GM21528 (cell line): ENCODE measurements at regions not wholly inside any gene's neighbourhood (a gene's known extent, or its start where the extent isn't known, plus 50 kb on each side); places are given as distances from the start of the nearest gene placed in this dataset.
A peak's percentile ranks its signal among the peaks of the same experiment; 100 is the strongest.
"Not testable (repeated sequence)": the region's sequence is repeated elsewhere in the genome, so short reads cannot be mapped to it uniquely, and the experiment has no call there.

ENCODE experiments used
- ATAC-seq: cut with Tn5 transposase; IDR thresholded peaks from one replicate; pipeline ENCODE4 v1.9.1; 2021; ENCODE audit warnings: mild to moderate bottlenecking, moderate library complexity; ENCODE audit not compliant: unreplicated experiment, low FRiP score

DNA sequence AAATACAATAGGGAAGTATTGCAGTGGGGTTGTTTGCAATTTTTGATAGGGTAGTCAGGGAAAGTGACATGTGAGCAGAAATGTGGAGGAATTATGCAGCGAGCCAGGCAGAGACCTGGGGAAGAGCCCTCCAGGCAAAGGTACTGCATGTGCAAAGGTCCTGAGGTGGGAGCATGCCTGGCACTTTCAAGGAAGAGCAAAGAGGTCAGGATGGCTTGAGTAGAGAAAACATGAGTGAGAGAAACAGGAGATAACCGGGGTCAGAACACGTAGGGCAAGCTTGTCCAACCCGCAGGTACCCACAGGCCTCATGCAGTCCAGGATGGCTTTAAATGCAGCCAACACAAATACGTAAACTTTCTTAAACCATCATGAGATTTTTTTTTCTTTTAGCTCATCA lies 71.0 kb downstream of the COQ2 start:
- no peak for ATAC-seq

GRCh38 chr4:83212041-83212851 lies 72.4 kb downstream of the COQ2 start:
- peak; percentile 93 for ATAC-seq

- no peak for ATAC-seq
Observed at GRCh38 chr4:83209419-83209818, 75.2 kb downstream of the COQ2 start.

GRCh38 chr4:83208371-83209365 lies 75.9 kb downstream of the COQ2 start:
- no peak for ATAC-seq

DNA sequence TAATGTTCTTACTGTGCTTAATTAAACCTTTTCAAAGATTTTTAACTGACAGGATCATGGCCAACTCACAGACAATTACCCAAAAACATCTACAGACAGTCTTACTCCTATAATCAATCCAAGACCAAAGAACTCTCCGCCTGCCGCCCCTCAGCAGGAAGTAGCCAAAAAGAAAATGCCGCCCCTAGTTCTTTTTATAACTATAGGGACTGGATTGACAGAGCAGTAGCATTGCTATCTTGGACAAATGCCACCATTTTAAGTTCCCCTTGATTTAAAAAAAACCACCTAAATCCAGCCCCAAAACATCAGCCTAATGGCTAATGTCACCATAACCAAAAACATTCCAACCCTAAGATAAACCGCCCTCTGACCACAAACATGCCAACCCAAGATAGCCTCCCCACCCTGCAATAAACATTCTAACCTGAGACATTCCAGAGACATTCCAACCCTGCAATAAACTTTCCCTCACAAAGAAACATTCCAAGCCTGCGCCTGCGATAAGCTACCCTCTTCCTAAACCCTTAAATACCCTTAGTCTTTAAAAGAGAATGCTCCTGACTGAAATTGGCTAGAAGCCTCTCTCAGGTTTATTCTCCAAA lies 77.0 kb downstream of the COQ2 start:
- ATAC-seq, result no peak

- no peak for ATAC-seq
Observed at GRCh38 chr4:83205760-83206159, 78.8 kb downstream of the COQ2 start.

DNA sequence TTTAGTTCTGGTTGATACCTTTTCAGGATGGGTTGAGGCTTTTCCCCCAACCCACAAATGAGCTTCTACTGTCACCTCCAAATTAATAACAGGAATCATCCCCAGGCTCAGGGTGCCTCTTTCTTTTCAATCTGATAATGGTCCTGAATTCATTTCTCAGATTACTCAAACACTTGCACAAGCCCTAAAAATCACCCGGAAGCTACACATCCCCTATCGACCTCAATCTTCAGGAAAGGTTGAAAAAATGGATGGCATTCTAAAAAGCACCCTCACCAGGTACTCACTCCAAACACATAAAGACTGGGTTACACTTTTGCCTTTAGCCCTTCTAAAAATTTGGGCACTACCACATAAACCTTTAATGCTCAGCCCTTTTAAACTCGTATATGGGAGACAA lies 79.9 kb downstream of the COQ2 start:
- ATAC-seq, result no peak

- ATAC-seq, result no peak
Observed at GRCh38 chr4:83201761-83202160, 82.8 kb downstream of the COQ2 start.

DNA sequence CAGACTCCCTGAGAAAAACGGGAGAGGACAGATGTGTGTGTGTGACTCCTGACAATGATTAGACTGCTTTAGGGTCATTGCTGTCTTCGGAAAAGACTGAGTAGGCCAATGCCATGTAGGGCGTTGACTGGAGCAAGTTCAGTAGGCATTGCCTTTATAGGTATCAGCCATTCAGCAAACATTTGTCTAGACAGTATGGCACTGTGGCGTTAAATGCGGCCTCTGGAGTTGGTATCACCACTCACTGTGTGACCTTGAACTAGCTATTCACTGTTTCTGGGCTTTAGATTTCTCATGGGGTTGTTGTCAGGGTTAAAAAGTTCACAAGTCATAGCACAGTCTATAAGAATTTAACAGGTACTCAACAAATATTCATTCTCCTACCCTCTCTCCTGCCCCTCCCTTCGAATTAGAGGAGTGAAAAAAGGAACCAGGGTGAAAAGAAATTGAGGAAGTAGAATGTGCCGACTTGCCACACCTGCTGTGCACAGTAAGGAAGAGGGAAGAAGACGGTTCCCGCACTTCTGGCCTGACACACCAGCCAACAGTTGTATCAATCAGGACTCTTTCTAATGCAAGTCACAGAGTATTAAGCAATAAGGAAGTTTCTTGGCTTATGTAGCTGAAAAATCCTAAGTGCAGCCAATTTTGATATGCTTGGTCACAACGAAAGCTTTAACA lies 83.2 kb upstream of the PLAC8 start:
- no peak for ATAC-seq

GRCh38 chr4:83196921-83197320 lies 82.4 kb upstream of the PLAC8 start:
- no peak for ATAC-seq

- ATAC-seq, result no peak
Observed at GRCh38 chr4:83195269-83195668, 80.7 kb upstream of the PLAC8 start.

DNA sequence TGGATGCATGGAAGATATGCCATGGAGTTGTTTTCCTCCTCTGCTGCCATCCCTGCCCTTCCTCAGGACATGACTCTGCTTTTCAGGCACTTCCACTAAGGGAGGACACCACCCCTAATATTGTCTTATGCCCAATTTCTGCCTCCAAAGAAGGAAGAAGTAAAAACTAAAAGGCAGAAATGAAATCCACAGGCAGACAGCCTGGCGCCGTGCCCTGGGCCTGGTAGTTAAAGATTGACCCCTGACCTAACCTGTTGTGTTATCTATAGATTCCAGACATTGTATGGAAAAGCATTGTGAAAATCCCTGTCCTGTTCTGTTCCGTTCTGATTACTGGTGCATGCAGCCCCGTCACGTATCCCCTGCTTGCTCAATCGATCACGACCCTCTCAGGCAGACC lies 80.1 kb upstream of the PLAC8 start:
- ATAC-seq, result not testable (repeated sequence)

DNA sequence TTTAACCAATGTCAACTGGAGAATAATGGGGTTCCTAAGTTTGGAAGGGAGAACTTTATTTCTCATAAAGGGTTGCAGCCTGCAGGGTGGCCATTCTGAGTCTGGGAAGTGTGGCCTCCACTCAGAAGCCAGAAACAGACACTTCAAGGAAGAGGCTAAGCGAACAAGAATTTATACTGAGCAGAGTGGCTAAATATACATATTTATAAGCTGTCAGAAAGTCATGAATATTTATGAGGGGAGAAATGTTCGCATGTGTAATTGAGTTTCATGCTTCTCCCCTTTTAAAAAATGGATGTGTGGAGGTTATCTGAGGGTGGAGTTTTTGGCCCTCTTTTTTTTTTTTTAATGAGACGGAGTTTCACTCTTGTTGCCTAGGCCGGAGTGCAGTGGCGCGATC lies 78.1 kb upstream of the PLAC8 start:
- ATAC-seq, result no peak

GRCh38 chr4:83191026-83191425 lies 76.5 kb upstream of the PLAC8 start:
- no peak for ATAC-seq

DNA sequence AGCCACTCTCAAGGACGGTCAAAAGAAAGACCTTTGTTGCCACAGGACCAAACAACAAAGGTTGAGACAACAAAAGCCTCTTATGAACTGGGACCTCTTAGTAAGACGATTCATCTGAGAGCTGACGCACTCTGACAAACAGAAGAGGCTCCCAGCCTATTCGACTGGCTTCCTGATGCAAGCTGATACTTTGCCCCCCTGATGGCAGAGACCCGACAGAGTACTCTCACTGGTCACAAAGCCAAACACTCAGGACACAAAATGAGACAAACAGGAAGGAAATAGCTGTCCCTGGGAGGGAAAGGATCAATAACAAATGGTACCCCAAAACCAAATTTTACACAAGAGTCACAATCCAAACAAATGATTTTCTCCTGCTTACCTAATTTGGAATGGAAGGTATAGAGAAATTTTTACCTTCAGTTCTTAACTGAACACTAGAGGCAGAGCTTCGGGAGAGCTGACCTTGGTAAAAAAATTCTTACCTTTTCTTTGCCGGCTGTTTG lies 75.2 kb upstream of the PLAC8 start:
- ATAC-seq, result no peak

DNA sequence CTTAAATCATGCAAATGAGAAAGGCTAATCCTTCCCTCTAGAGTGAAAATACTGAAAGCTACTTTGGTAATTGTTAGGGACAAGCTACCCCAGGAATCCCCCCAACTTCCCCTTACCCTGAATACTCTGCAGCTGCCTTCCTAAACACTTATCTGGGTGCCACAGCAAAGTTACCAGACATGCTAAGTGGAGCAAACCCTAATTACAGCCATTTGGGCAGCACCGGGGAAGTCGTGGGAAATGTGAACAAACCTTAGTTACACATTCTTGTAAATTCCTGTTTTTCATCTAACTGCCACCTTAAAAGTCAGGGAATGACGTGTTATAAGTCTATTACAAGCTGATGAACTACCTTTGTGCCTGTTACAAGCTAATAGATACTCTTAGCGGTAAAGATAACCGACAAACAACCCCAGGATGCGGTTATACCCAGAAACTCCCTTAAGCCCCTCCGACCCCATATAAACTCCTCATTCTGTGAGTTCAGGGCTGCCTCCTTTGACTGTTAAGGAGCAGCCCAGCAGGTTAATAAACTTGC lies 66.0 kb upstream of the PLAC8 start:
- ATAC-seq, result peak; percentile 50

DNA sequence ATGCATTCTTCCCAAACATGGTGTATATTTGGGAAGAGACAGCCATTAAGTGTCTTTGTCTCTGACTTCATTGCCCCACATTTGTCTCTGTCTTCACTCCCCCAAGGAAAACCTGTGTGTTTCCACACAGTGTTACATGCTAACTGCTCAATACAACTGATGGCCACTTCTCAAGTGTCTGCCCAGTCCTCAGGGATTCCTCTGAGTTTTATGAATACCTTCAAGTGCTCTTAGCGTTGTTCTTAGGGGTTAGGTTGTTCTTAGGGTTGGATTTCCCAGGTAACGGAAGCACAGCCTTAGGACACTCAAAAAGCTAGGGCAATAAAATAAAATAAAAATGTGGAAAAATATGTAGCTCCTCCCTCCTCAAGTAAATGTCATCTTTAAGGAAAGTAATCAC lies 64.7 kb upstream of the PLAC8 start:
- no peak for ATAC-seq

DNA sequence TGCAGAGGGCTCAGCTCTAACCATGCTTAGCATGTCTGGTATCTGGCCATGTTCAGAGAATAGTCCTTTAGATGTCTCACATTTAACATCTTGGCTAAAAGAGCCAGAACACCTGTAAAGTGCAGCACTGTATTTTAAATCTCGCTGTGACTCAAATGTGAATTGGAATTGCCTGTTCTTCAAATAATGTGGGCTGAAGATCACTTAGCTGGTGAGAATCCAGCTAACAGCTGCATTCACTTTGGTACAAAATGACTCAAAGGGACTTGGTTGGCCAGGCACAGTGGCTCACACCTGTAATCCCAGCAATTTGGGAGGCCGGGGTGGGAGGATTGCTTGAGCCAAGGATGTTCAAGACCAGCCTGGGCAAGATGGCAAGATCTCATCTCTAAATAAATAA lies 63.5 kb upstream of the PLAC8 start:
- ATAC-seq, result no peak

DNA sequence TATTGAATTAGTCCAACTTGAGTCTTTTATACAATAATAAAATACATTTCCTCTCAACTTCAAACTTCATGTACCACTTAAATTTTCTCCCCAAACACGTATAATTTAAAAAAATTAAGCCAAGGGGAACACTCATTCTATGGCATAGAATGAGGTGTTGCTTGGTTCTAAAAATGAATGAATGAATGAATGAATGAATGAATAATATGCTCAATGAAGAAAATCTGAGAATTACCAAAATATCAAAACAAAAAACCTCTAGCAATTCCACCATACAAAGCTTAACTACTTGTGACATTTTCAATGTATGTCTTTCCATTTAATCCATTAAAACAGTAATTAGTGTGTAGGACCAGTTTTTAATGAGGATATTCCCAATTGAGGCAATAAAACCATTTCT lies 62.7 kb upstream of the PLAC8 start:
- ATAC-seq, result no peak

- ATAC-seq, result peak; percentile 66
Observed at GRCh38 chr4:83174844-83175414, 60.4 kb upstream of the PLAC8 start.
